Activated CD4-positive, CD25-positive, alpha-beta regulatory T cell treated with anti-CD3 and anti-CD28 coated beads, Interleukin-2, amount 50 U/mL, for 24 hours (primary cell): ENCODE measurements at regions not wholly inside any gene's neighbourhood (a gene's known extent, or its start where the extent isn't known, plus 50 kb on each side); places are given as distances from the start of the nearest gene placed in this dataset.
"Not testable (repeated sequence)": the region's sequence is repeated elsewhere in the genome, so short reads cannot be mapped to it uniquely, and the experiment has no call there.

Source experiments
- ATAC-seq, 2 donors: fragments of 150-1000 bp; cut with Tn5 transposase; one replicate each; pipeline ENCODE4 v1.10.0; 2021; ENCODE audit warnings: mild to moderate bottlenecking in 1 of 2, moderate library complexity in 1 of 2

DNA sequence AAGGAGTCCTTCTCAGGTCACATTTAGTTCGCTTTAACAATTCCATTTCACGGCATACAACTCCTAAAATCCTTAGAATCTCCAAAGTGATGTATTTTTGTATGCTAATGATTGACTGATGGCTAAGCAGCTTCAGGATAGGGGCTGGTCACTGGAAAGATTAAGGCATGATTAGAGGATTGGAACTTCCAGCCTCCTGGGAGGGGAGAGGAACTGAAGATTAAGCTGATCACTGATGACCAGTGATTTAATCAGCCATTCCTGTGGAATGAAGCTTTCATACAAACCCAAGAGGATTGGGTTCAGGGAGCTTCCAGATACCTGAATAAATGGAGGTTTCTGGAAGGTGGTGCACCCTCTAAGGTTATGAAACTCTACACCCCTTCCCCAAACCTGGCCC, 123.9 kb upstream of the CDK13 start:
- no peak for ATAC-seq

GRCh38 chr7:39827571-39827970, 122.5 kb upstream of the CDK13 start:
- no peak for ATAC-seq

- ATAC-seq: no peak
Measured at GRCh38 chr7:39829028-39829427, 121.0 kb upstream of the CDK13 start.

- no peak for ATAC-seq
Measured at GRCh38 chr7:39832519-39833085, 117.5 kb upstream of the CDK13 start.

DNA sequence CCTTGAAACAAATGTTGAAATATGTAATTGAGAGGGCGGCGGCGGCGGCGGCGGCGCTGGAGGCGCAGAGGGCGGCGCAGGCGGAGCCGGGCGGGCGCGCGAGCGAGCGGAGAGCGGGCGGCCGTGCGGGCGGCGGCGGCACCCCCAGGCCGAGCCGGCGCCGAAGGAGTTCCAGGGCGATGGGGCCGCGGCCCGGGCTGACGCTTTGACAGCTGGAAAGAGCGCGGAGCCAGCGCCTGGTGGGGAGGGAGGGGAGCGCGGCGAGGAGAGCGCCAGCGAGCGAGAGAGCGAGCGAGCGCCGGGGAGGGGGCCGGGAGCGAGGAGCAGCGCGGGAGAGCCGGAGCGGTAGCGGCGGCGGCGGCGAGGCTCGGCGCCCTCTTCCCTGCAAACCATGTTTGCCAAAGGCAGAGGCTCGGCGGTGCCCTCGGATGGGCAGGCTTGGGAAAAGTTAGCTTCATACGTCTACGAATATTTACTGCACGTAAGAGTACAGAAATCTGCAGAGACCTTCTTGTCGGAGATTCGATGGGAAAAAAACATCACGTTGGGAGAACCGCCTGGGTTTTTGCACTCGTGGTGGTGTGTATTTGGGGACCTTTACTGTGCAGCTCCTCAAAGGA, 116.8 kb upstream of the CDK13 start:
- peak; percentile 65 to 75 for ATAC-seq

DNA sequence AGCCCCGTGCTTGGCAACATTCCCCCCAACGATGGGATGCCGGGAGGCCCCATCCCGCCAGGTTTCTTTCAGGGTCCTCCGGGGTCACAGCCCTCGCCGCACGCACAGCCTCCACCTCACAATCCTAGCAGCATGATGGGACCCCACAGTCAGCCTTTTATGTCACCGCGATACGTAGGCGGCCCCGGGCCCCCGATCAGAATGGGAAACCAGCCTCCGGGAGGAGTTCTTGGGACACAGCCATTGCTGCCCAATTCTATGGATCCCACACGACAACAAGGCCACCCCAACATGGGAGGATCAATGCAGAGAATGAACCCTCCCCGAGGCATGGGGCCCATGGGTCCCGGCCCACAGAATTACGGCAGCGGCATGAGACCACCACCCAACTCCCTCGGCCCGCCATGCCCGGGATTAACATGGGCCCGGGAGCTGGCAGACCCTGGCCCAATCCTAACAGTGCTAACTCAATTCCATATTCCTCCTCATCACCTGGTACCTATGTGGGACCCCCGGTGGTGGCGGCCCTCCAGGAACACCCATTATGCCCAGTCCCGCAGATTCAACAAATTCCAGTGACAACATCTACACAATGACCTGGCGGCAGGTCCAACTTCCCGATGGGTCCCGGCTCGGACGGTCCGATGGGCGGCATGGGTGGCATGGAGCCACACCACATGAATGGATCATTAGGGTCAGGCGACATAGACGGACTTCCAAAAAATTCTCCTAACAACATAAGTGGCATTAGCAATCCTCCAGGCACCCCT, 116.0 kb upstream of the CDK13 start:
- ATAC-seq: not testable (repeated sequence)

DNA sequence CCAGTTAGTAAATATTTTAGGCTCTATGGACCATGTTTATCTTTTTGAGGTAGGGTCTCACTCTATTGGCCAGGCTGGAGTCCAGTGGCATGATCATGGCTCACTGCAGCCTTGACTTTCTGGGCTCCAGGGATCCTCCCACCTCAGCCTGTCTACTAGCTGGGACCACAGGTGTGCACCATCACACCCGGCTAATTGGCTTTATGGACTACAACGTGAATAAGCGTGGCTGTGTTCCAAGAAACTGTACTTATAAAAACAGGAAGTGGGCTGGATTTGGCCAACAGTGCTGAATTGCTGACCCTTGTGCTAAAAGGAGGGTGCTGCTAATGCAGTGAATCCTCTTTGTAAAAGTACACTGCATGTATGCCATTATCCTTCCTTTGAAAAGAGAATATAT, 111.7 kb upstream of the CDK13 start:
- no peak for ATAC-seq

DNA sequence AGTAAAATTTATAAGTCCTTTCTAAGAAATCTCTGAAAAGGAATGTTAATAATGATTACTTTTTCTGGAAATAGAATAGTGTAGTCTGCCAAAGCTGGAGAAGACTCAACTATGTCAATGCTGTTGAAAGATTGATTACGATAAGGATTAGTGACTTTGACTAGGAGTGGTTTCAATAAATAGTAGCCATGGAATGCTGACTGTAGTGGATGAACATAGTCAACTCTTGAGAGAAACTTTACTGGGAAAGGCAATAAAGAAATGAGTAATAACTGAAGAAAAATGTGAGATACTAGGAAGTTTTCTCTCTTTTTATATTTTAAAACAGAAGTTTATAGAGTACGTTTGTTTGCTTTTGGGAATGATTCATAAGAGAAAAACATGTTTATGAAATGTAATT, 105.0 kb upstream of the CDK13 start:
- no peak for ATAC-seq

DNA sequence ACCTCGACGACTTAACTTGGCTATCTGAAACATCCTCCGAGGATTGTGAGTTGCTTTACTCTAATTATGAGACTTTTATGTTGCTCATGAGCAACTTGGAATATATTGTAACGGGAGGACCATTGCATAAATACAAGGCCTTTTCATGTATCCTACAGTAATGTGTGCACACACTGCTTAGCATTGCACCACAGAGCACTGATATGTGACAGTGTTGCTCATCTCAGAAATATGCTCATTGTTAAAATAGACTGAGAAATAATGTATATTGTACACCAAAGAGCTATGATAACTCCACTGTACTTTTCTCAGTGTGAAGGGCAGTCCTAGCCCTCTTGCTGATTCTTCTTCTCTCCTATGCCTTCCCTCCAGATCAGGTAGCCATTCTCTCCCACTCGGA, 102.8 kb upstream of the CDK13 start:
- no peak for ATAC-seq

- ATAC-seq: no peak
Measured at GRCh38 chr7:39851466-39852045, 98.5 kb upstream of the CDK13 start.

DNA sequence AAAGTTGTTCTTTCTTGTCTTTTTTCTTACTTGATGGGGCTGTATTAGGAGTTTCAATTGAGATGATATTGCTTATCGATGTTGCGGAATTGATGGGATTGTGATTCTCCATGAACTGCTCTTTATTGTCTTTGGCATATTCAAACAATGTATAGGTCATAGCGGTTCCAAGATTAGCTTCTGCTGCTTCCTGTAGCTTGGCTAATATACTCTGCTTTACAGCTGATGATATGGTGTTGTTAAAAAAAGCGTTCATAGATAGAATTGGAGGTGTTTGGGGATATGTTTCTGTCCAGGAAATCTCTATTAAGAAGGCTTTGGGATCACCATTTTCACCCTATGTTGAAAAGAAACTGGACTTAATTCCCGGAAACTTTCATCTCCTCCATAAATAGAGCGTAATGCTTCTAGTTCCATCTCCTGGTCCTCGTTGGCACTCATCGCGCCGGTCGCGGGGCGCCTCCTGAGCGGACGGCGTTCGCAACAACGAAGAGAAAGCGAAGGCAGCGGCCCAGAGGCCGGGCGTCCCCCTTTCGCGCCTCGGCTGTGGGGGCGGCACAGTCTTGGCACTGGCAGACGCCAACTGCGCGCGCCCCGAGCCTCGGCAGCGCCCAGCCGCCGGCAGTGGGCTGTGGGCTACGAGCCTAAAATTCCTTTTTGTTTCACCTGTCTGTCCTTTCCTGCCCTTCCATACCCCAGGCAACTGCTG, 95.3 kb upstream of the CDK13 start:
- peak; percentile 93 to 94 for ATAC-seq

DNA sequence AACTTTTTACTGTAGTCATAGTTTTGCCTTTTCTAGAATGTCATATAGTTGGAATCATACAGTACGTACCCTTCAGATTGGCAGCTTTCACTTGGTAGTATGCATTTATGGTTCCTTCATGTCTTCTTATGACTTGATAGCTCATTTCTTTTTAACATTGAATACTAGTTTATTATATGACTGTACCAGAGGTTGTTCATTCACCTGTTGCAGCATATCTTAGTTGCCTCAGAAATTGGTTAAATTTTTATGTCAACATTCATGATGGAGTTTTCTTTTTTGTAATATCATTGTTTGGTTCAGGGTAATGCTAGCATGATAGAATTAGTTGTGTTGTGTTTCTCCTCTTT, 94.8 kb upstream of the CDK13 start:
- ATAC-seq: peak; percentile 17 to 33

GRCh38 chr7:39863675-39864322, 86.3 kb upstream of the CDK13 start:
- not testable (repeated sequence) for ATAC-seq

DNA sequence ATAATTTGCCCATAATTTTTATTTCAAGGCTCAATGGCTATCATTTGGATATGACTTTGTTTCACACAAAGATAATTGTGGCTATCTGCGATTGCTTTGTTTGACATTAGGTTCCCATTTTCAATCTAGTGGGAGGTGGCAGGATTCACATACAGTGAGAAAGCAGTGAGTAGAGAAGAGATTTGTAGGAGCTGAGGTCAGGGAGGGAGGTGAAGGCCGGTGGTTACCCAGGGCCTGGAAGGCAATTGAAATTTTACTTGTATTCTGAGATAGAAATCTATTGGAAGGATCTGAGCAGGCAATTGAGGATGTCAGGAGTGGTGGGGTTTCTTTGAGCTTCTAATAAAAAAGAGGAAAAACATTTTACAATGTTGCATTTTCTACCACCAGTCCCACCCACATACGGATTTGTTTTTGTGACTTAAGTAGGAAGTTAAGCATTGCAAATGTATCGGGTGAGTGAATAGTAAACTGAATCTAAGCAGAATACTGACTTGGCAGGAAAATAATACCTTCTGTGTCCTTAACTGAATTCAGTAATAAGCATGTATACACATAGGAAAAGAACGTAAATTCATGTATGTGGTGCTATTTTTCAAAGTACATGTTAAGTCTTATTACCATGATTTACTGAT, 80.1 kb upstream of the CDK13 start:
- not testable (repeated sequence) for ATAC-seq

GRCh38 chr7:39871610-39872009, 78.4 kb upstream of the CDK13 start:
- ATAC-seq: not testable (repeated sequence)

DNA sequence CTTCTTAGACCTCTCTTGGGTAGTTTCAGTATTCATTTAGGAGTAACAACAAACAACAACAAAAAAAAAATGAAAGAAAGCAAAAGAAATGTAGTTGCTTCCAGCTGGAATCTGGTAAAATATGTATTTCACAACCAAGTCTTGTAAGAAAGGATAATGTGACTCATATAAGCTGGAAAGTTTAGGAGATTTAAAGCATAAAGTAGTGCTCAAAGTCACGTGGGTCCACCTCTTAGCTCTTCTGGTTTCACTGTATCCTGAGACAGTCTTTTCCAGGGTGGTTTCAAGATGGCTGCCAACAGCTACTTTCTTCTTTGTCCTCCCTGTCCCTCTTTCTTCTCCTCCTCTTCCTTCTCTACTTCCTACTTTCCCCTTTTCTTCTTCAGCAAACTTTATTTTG, 69.5 kb upstream of the CDK13 start:
- no peak for ATAC-seq

- no peak for ATAC-seq
Measured at GRCh38 chr7:39882148-39882784, 67.8 kb upstream of the CDK13 start.

GRCh38 chr7:39883812-39884390, 66.2 kb upstream of the CDK13 start:
- no peak for ATAC-seq

DNA sequence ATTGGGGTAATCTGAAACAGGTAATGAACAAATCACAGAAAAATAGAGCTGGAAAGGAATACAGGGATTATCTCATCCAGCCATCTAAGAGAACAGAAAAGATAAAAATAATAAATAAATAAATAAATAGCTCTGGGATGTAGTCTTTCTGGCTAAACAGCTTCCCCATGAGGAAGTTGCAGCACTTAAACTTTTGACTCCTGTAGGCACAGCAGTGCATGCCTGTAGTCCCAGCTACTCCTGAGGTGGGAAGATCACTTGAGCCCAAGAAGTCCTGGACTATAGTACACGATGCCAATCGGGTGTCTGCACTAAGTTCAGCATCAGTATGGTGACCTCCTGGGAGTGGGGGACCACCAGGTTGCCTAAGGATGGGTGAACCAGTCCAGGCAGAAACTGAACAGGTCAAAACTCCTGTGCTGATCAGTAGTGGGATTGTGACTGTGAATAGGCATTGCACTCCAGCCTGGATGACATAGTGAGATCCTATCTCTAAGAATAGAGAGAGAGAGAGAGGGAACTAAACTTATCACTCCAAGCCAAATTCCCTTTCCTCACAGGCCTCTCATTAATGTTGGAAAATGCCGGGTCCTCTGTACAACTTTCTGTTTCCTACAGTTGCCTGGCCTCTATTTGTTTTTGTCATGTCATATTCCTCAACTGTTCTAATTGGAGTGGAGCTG, 61.7 kb upstream of the CDK13 start:
- ATAC-seq: no peak

DNA sequence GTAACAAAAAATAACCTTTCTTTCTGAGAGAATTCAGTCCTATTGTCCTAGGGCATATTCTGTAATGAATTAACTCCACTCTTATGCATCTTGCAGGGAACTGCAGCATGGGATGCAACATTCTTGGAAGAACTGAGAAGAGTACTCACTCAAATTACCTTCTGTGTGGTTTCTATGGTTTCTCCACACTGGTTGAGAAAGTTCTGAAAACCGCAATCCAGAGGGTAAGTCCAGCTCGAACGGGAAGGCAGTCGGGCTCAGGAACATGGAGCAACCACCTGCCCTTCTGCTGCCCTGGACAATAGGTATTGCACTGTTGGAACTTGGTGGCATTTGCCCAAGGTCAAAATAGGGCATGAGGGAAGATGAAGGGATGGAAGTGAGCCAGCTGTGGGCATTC, 59.6 kb upstream of the CDK13 start:
- ATAC-seq: no peak

GRCh38 chr7:39891894-39892293, 58.2 kb upstream of the CDK13 start:
- ATAC-seq: no peak
